ENCODE measurements at regions not wholly inside any gene's neighbourhood (a gene's known extent, or its start where the extent isn't known, plus 50 kb on each side); places are given as distances from the start of the nearest gene placed in this dataset.

GRCh38 chr7:153286763-153287162 lies 527.2 kb downstream of the ACTR3B start:
- TF ChIP-seq CTCF (IDR thresholded peaks at IDR 0.05): no peak
- TF ChIP-seq POLR2A (IDR thresholded peaks at IDR 0.05): no peak

Measured in thyroid gland (tissue), 4 donors.